H1 (cell line): ENCODE measurements at regions not wholly inside any gene's neighbourhood (a gene's known extent, or its start where the extent isn't known, plus 50 kb on each side); places are given as distances from the start of the nearest gene placed in this dataset.
"Not testable (repeated sequence)": the region's sequence is repeated elsewhere in the genome, so short reads cannot be mapped to it uniquely, and the experiment has no call there.

Experiments used
- CTCF ChIA-PET: fragments of 300-600 bp; sonication (Branson Sonifier 250); formaldehyde crosslinking; loops from one replicate; lab custom pipeline; 2021; ENCODE audit not compliant: partially characterized antibody; lab: Charles Lee
- POLR2A ChIA-PET: fragments of 300-600 bp; sonication (Branson Sonifier 250); formaldehyde crosslinking; loops from one replicate; lab custom pipeline; 2021; ENCODE audit warnings: inconsistent platforms; ENCODE audit not compliant: partially characterized antibody; lab: Charles Lee
- DNase-seq, 2 experiments: peaks; one replicate each; pipeline versions ENCODE4 v3.0.0 to v3.0.0-alpha.2; 2010 to 2022; ENCODE audit warnings: low spot score in 2 of 2, low read depth in 1 of 2, mixed read lengths in 1 of 2
- FAIRE-seq: peaks from 2 replicates; lab custom pipeline; 2011; peaks lifted over from hg19 to GRCh38; lab: Jason Lieb, UNC
- H2AFZ ChIP-seq: 2 replicates; pipeline ENCODE4 v1.8.1; 2012; ENCODE audit warnings: low read length, inconsistent platforms
- H2AK5ac ChIP-seq: 2 replicates; pipeline ENCODE4 v1.6.1; 2013; ENCODE audit warnings: low read depth, low read length
- H2BK120ac ChIP-seq: replicated peaks from 2 replicates; pipeline ENCODE3; 2013; ENCODE audit warnings: low read depth, low read length, inconsistent platforms
- H2BK12ac ChIP-seq: 2 replicates; pipeline ENCODE4 v1.6.1; 2013; ENCODE audit warnings: low read depth, low read length
- H2BK15ac ChIP-seq: 2 replicates; pipeline ENCODE4 v1.6.1; 2013; ENCODE audit warnings: low read length
- H2BK20ac ChIP-seq: 2 replicates; pipeline ENCODE4 v1.6.1; 2013; ENCODE audit warnings: low read length
- H2BK5ac ChIP-seq: 2 replicates; pipeline ENCODE4 v1.6.1; 2013; ENCODE audit warnings: low read depth, low read length
- H3K14ac ChIP-seq: 2 replicates; pipeline ENCODE4 v1.6.1; 2013; ENCODE audit warnings: inconsistent platforms; ENCODE audit not compliant: insufficient read length
- H3K18ac ChIP-seq: 2 replicates; pipeline ENCODE4 v1.6.1; 2013; ENCODE audit warnings: low read length; ENCODE audit errors: extremely low read depth
- H3K23ac ChIP-seq: 2 replicates; pipeline ENCODE4 v1.6.1; 2013; ENCODE audit warnings: inconsistent platforms; ENCODE audit not compliant: insufficient read length
- H3K23me2 ChIP-seq: 2 replicates; pipeline ENCODE4 v1.6.1; 2013; ENCODE audit warnings: low read depth, low read length
- H3K27ac ChIP-seq: 2 replicates; pipeline ENCODE4 v1.6.1; 2011; ENCODE audit warnings: low read depth, low read length, inconsistent platforms
- H3K27me3 ChIP-seq, 4 experiments: replicated peaks in 1 of 4; 1 replicate in 1 of 4; 2 replicates in 3 of 4; pipeline versions ENCODE4 v1.6.1 to v1.8.1; 2011 to 2013; ENCODE audit warnings: low read length in 3 of 4, mild to moderate bottlenecking in 3 of 4, inconsistent platforms in 2 of 4, mixed read lengths in 2 of 4, moderate library complexity in 1 of 4; ENCODE audit not compliant: control insufficient read depth in 3 of 4, insufficient read depth in 3 of 4; ENCODE audit errors: extremely low read depth in 1 of 4
- H3K36me3 ChIP-seq, 4 experiments: 2 replicates each; pipeline versions ENCODE4 v1.6.1 to v1.8.1; 2011 to 2013; ENCODE audit warnings: mild to moderate bottlenecking in 4 of 4, low read length in 3 of 4, moderate library complexity in 2 of 4, control low read depth in 1 of 4, inconsistent platforms in 1 of 4; ENCODE audit not compliant: insufficient read depth in 4 of 4, control insufficient read depth in 2 of 4
- H3K4ac ChIP-seq: replicated peaks from 2 replicates; pipeline ENCODE3; 2013; ENCODE audit warnings: low read length, low read depth, mixed read lengths, inconsistent platforms; ENCODE audit not compliant: insufficient read length
- H3K4me1 ChIP-seq, 4 experiments: replicated peaks in 1 of 4; 1 replicate in 1 of 4; 2 replicates in 3 of 4; pipeline versions ENCODE4 v1.6.1 to v1.8.1; 2011 to 2013; ENCODE audit warnings: low read length in 3 of 4, inconsistent platforms in 2 of 4, mixed read lengths in 1 of 4; ENCODE audit not compliant: insufficient read depth in 4 of 4, control insufficient read depth in 3 of 4
- H3K4me2 ChIP-seq, 2 experiments: 2 replicates each; pipeline versions ENCODE4 v1.6.1 to v1.8.1; 2011 to 2013; ENCODE audit warnings: low read depth in 2 of 2, low read length in 2 of 2, control low read depth in 1 of 2, inconsistent platforms in 1 of 2, mild to moderate bottlenecking in 1 of 2; ENCODE audit not compliant: insufficient read depth in 1 of 2
- H3K4me3 ChIP-seq, 4 experiments: fragments of 200-600, 300-600 bp in 1 of 4; sonication (generic), shearing (Covaris generic), sonication (Bioruptor Twin) in 1 of 4; 2 replicates each; pipeline versions ENCODE4 v1.5.1 to v1.8.1; 2011 to 2016; ENCODE audit warnings: low read length in 4 of 4, low read depth in 3 of 4, control low read depth in 2 of 4, inconsistent platforms in 2 of 4, mild to moderate bottlenecking in 2 of 4, mixed read lengths in 1 of 4, moderate library complexity in 1 of 4; ENCODE audit not compliant: insufficient read depth in 2 of 4; ENCODE audit errors: extremely low read depth in 1 of 4
- H3K56ac ChIP-seq: replicated peaks from 2 replicates; pipeline ENCODE3; 2013; ENCODE audit warnings: low read depth, mild to moderate bottlenecking, mixed read lengths, low read length, inconsistent platforms; ENCODE audit not compliant: insufficient read length
- H3K79me1 ChIP-seq: 2 replicates; pipeline ENCODE4 v1.6.1; 2013; ENCODE audit warnings: low read depth, low read length, control low read depth
- H3K79me2 ChIP-seq, 2 experiments: 2 replicates each; pipeline versions ENCODE4 v1.6.1 to v1.8.1; 2012 to 2013; ENCODE audit warnings: low read length in 2 of 2, mild to moderate bottlenecking in 2 of 2, inconsistent platforms in 1 of 2; ENCODE audit not compliant: insufficient read depth in 2 of 2, control insufficient read depth in 1 of 2
- H3K9ac ChIP-seq, 4 experiments: replicated peaks in 1 of 4; 1 replicate in 1 of 4; 2 replicates in 3 of 4; pipeline versions ENCODE4 v1.6.1 to v1.8.1; 2011 to 2013; ENCODE audit warnings: low read depth in 3 of 4, low read length in 3 of 4, control low read depth in 2 of 4, mild to moderate bottlenecking in 2 of 4, moderate library complexity in 2 of 4, inconsistent platforms in 1 of 4; ENCODE audit errors: extremely low read depth in 1 of 4
- H3K9me3 ChIP-seq, 2 experiments: 2 replicates each; pipeline versions ENCODE4 v1.6.1 to v1.8.1; 2012 to 2013; ENCODE audit warnings: mild to moderate bottlenecking in 2 of 2, moderate library complexity in 2 of 2, control low read depth in 1 of 2, inconsistent platforms in 1 of 2, low read depth in 1 of 2, low read length in 1 of 2, mixed read lengths in 1 of 2; ENCODE audit not compliant: insufficient read depth in 2 of 2
- H4K20me1 ChIP-seq, 2 experiments: replicated peaks in 1 of 2; 2 replicates each; pipeline versions ENCODE3 to v1.8.1; 2011 to 2013; ENCODE audit warnings: inconsistent platforms in 2 of 2, low read length in 2 of 2, mild to moderate bottlenecking in 1 of 2; ENCODE audit not compliant: insufficient read depth in 2 of 2, control insufficient read depth in 1 of 2
- H4K5ac ChIP-seq: 2 replicates; pipeline ENCODE4 v1.6.1; 2013; ENCODE audit warnings: low read length, low read depth, mixed read lengths, inconsistent platforms; ENCODE audit not compliant: insufficient read length
- H4K8ac ChIP-seq: 2 replicates; pipeline ENCODE4 v1.8.0; 2013; ENCODE audit warnings: mild to moderate bottlenecking, moderate library complexity, low read length, inconsistent platforms; ENCODE audit not compliant: insufficient read depth; ENCODE audit errors: extremely low read depth
- H4K91ac ChIP-seq: replicated peaks from 2 replicates; pipeline ENCODE3; 2013; ENCODE audit warnings: low read length, mixed read lengths, inconsistent platforms; ENCODE audit not compliant: insufficient read length
- BCL11A ChIP-seq, 2 experiments: IDR thresholded peaks; one replicate each; pipeline ENCODE4 v1.6.1; 2011; ENCODE audit warnings: low read depth in 2 of 2, low read length in 2 of 2, mild to moderate bottlenecking in 2 of 2
- CBX8 ChIP-seq: fragments of 300-800, 300-1000 bp; sonication (generic); IDR thresholded peaks from 2 replicates; pipeline ENCODE4 v1.7.1; 2016; ENCODE audit warnings: low read depth, low read length, borderline replicate concordance
- EGR1 ChIP-seq: IDR thresholded peaks from 2 replicates; pipeline ENCODE4 v1.6.1; 2011; ENCODE audit warnings: low read depth, low read length, borderline replicate concordance
- POU5F1 ChIP-seq: IDR thresholded peaks from 2 replicates; pipeline ENCODE4 v1.6.1; 2011; ENCODE audit warnings: low read depth, mild to moderate bottlenecking, low read length, moderate library complexity
- SIN3A ChIP-seq, 2 experiments: IDR thresholded peaks in 1 of 2; conservative IDR thresholded peaks in 1 of 2; 2 replicates each; pipeline ENCODE4 v1.6.1; 2011 to 2012; ENCODE audit warnings: low read length in 2 of 2, improper control_type of control experiment in 1 of 2, low read depth in 1 of 2, mild to moderate bottlenecking in 1 of 2
- WGBS, 2 experiments: shearing (Covaris generic) in 1 of 2; methylation state at CpG; one replicate each; pipeline versions ENCODE4 v1.1.6 to v1.1.7; 2013 to 2015; ENCODE audit warnings: low lambda C conversion rate in 2 of 2, mixed read lengths in 2 of 2, inconsistent platforms in 1 of 2, low coverage in 1 of 2, missing lambda C conversion rate in 1 of 2; ENCODE audit not compliant: insufficient replicate concordance in 2 of 2, insufficient coverage in 1 of 2, insufficient read length in 1 of 2; ENCODE audit errors: extremely low coverage in 1 of 2, missing lambda C conversion rate in 1 of 2; 5-methylcytosine and 5-hydroxymethylcytosine counted together

DNA sequence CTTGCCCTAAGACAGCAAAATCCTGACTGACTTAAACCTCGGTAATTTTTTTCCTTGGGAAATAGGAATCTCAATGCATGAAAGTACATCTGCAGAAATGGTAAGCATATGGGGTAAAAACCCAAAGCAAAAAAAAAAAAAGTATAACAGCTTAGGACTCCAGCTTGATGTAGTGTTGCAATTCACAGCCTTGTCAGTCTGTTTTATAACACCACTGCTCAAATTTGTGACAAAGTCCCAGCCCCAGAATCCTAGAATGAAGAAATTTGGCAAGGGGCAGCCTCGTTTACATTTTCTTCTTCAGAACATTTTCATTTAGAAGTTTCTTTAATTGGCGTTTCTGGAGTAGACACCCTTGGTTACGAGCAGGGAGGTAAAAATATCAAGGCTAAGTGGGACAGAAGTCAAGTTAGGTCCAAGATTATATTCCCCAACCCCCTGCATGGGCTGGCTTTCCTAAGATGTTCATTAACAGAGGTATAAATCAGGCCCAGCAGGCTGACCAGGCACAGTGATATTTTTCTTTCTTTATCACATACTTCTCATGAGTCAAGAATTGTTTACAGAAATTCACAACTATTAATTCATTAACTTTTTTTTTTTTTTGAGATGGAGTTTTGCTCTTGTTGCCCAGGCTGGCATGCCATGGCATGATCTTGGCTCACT, 424.0 kb downstream of the RMST start (continued):
- TF ChIP-seq BCL11A (IDR thresholded peaks at IDR 0.05; ENCODE audit: low read depth in 2 of 2, low read length in 2 of 2), result no peak
- TF ChIP-seq EGR1, result no peak
- no peak for TF ChIP-seq SIN3A (conservative IDR thresholded peaks at IDR 0.05 in 1 of 2, IDR thresholded peaks at IDR 0.05 in 1 of 2; ENCODE audit: low read depth in 1 of 2, low read length in 2 of 2)
- no peak for TF ChIP-seq POU5F1
- no peak for TF ChIP-seq CBX8
- TF ChIP-seq, all 59 proteins: peak for 0

DNA sequence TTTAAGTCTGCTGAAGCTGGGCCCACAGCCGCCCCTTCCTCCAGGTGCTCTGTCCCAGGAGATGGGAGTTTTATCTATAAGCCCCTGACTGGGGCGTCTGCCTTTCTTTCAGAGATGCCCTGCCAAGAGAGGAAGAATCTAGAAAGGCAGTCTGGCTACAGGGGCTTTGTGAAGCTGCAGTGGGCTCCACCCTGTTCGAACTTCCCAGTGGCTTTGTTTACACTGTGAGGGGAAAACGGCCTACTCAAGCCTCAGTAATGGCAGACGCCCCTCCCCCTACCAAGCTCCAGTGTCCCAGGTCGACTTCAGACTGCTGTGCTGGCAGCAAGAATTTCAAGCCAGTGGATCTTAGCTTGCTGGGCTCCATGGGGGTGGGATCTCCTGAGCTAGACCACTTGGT, 435.3 kb downstream of the RMST start:
- not testable (repeated sequence) for H3K4ac ChIP-seq, H2BK5ac ChIP-seq, H3K9ac ChIP-seq, H3K14ac ChIP-seq, H2BK12ac ChIP-seq, H2AK5ac ChIP-seq, H3K23ac ChIP-seq, H3K9me3 ChIP-seq, FAIRE-seq, H3K27me3 ChIP-seq, H4K5ac ChIP-seq, H2BK20ac ChIP-seq, H2BK120ac ChIP-seq, H3K4me2 ChIP-seq, H3K4me1 ChIP-seq, H3K79me1 ChIP-seq, H4K20me1 ChIP-seq, H4K91ac ChIP-seq, H3K23me2 ChIP-seq, H2BK15ac ChIP-seq, H3K79me2 ChIP-seq, H3K36me3 ChIP-seq, H4K8ac ChIP-seq, H3K27ac ChIP-seq, H3K56ac ChIP-seq, H3K4me3 ChIP-seq
- WGBS, 2 experiments, result 78% methylated on average over 6 of the region's 6 CpGs; no CpG with 5 or more reads in 1 of the 2 experiments
- ChIA-PET POLR2A (interaction anchor here (1.4 kb wide), 1 partner anchor 13 kb away, joined by 4 read pairs; no protein-coding TSS in a partner anchor), CTCF (interaction anchor here (1.2 kb wide), 1 partner anchor 35 kb away, joined by 3 read pairs; no protein-coding TSS in a partner anchor)
- Histone ChIP-seq H3K18ac (peak overlapping the region; percentile 48; the same call in 1 of the 2 replicates), H2AFZ (peak overlapping the region; percentile 96; the same call in 1 of the 2 replicates)
- DNase-seq, result peak in 1 of 2 experiments; percentile 45
